ENCODE measurements at regions not wholly inside any gene's neighbourhood (a gene's known extent, or its start where the extent isn't known, plus 50 kb on each side); places are given as distances from the start of the nearest gene placed in this dataset.
"Not testable (repeated sequence)": the region's sequence is repeated elsewhere in the genome, so short reads cannot be mapped to it uniquely, and the experiment has no call there.

- DNase-seq = no peak
Measured at GRCh38 chr5:87150630-87151029, 117.1 kb upstream of the RASA1 start.

- no peak for DNase-seq
Measured at GRCh38 chr5:87151547-87151946, 116.1 kb upstream of the RASA1 start.

- no peak for DNase-seq
Measured at GRCh38 chr5:87152886-87153285, 114.8 kb upstream of the RASA1 start.

GRCh38 chr5:87154191-87154590, 113.5 kb upstream of the RASA1 start:
- no peak for DNase-seq

GRCh38 chr5:87155106-87155505, 112.6 kb upstream of the RASA1 start:
- DNase-seq = no peak

GRCh38 chr5:87156631-87157030, 111.1 kb upstream of the RASA1 start:
- no peak for DNase-seq

GRCh38 chr5:87164409-87164808, 103.3 kb upstream of the RASA1 start:
- DNase-seq = no peak

- no peak for DNase-seq
Measured at GRCh38 chr5:87169300-87169991, 98.2 kb upstream of the RASA1 start.

- no peak for DNase-seq
Measured at GRCh38 chr5:87170799-87171198, 96.9 kb upstream of the RASA1 start.

- no peak for DNase-seq
Measured at GRCh38 chr5:87182649-87183048, 85.0 kb upstream of the RASA1 start.

- DNase-seq = no peak
Measured at GRCh38 chr5:87183896-87184295, 83.8 kb upstream of the RASA1 start.

GRCh38 chr5:87184605-87185004, 83.1 kb upstream of the RASA1 start:
- no peak for DNase-seq

- no peak for DNase-seq
Measured at GRCh38 chr5:87185838-87186237, 81.8 kb upstream of the RASA1 start.

GRCh38 chr5:87188391-87188790, 79.3 kb upstream of the RASA1 start:
- DNase-seq = no peak

GRCh38 chr5:87190041-87190440, 77.6 kb upstream of the RASA1 start:
- DNase-seq = no peak

- no peak for DNase-seq
Measured at GRCh38 chr5:87190687-87191086, 77.0 kb upstream of the RASA1 start.

- DNase-seq = no peak
Measured at GRCh38 chr5:87191645-87192044, 76.0 kb upstream of the RASA1 start.

GRCh38 chr5:87195104-87195591, 72.5 kb upstream of the RASA1 start:
- no peak for DNase-seq

- no peak for DNase-seq
Measured at GRCh38 chr5:87195616-87196015, 72.1 kb upstream of the RASA1 start.

GRCh38 chr5:87198010-87198409, 69.7 kb upstream of the RASA1 start:
- no peak for DNase-seq

- not testable (repeated sequence) for DNase-seq
Measured at GRCh38 chr5:87199246-87199645, 68.4 kb upstream of the RASA1 start.

GRCh38 chr5:87199704-87200103, 68.0 kb upstream of the RASA1 start:
- not testable (repeated sequence) for DNase-seq

GRCh38 chr5:87210076-87210475, 57.6 kb upstream of the RASA1 start:
- DNase-seq = no peak

- no peak for DNase-seq
Measured at GRCh38 chr5:87210743-87211142, 56.9 kb upstream of the RASA1 start.

- DNase-seq = no peak
Measured at GRCh38 chr5:87211676-87212075, 56.0 kb upstream of the RASA1 start.
